Activated effector memory CD4-positive, alpha-beta T cell treated with Interleukin-2 at 50 U/mL for 16 hours (primary cell): ENCODE measurements at regions not wholly inside any gene's neighbourhood (a gene's known extent, or its start where the extent isn't known, plus 50 kb on each side); places are given as distances from the start of the nearest gene placed in this dataset.
"Not testable (repeated sequence)": the region's sequence is repeated elsewhere in the genome, so short reads cannot be mapped to it uniquely, and the experiment has no call there.

Experiments used
- DNase-seq: peaks from one replicate; pipeline ENCODE4 v3.0.0-alpha.2; 2020

DNA sequence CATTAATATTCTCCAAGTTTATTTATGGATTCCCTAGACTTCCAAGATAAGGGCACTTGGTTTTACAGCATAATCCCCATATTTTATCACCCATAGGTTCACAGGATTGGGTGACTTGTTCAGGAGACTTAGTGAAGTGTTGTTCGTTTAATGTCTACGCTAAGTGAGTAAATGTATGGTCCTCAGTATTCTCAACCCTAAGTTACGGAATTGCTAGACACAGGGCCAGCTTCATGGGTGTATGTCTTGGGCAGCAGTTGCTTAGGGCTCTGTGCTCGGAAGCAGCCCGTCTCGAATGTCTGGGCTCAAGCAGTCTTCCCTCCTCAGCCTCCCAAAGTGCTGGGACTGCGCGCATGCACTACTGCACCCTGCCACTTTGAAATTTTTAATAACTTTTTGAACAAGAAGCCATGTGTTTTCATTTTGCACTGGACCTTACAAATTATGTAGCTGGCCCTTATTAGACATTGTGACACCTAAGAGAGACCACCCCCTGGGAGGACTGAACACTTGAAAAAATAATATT lies 91.5 kb upstream of the ZNF217 start:
- DNase-seq, result no peak

DNA sequence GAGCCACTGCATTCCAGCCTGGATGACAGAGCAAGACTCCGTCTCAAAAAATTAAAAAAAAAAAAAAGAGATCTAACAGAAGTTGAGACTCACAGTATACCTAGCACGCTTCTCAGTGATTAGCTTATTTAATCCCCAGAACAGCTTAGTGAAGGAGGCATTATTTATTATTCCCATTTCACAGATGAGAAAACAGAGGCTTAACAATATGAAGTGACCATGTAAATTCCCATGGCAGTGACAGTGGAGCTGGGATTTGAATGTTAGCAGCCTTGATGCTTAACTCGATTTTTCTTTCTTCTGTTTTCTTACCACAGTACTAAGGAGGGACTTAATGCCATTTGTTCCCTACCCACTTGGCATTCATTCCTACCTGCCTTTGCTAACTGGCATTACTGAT lies 89.9 kb upstream of the ZNF217 start:
- no peak for DNase-seq

DNA sequence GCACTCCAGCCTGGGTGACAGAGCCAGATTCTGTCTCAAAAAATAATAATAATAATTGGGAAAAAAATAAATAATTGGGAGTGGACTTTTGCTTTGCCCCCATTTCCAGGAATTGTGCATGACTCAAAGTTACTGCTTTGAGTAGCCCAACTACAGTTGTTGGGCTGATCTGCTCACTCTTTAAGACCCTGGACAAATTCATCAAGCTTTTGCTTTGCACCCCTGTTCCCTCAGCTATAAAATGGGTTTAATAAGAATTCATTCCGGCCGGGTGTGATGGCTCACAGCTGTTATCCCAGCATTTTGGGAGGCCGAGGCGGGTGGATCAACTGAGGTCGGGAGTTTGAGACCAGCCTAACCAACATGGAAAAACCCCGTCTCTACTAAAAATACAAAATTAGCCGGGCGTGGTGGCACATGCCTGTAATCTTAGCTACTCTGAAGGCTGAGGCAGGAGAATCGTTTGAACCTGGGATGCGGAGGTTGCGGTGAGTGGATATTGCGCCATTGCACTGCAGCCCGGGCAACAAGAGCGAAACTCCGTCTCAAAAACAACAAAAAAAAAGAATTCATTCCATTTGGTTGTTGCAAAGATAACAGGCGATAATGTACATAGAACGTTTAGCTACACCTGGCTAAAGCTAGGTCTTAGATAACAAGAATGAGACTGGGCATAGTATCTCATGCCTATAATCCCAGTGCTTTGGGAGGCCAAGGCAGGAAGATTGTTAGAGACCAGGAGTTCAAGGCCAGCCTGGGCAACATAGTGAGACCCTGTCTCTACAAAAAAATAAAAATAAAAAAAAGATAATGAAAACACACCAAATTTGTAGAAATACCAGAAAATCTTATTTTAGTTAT lies 87.9 kb upstream of the ZNF217 start:
- DNase-seq, result no peak

- no peak for DNase-seq
Measured at GRCh38 chr20:53679597-53680309, 86.1 kb upstream of the ZNF217 start.

DNA sequence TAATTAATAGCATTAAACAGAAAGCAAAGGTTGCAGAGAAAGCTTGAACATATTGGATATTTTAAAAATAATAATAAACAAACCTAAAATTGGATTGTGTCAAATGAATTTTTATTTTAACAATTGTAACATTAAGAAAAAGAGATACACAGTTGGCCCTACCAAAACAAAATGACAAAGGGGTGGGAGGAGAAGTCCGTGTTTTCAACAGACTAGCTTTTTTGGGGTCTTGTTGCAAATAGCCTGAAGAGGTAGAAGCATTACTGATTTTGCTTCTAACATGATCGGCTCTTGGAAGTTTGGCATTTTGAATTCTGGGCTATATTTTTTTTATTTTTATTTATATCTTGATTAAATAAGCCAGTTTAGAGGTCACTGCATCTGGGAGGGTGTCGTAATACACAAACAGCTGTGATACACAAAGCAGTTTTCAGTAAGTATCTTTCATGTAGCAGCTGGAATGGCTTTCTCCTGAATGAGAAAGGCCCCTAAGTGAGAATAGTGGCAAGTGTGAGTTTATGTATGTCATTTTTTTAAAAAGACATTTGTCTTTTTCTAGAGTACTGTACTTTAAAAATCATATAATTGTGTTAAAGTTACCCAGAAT lies 85.5 kb upstream of the ZNF217 start:
- no peak for DNase-seq

DNA sequence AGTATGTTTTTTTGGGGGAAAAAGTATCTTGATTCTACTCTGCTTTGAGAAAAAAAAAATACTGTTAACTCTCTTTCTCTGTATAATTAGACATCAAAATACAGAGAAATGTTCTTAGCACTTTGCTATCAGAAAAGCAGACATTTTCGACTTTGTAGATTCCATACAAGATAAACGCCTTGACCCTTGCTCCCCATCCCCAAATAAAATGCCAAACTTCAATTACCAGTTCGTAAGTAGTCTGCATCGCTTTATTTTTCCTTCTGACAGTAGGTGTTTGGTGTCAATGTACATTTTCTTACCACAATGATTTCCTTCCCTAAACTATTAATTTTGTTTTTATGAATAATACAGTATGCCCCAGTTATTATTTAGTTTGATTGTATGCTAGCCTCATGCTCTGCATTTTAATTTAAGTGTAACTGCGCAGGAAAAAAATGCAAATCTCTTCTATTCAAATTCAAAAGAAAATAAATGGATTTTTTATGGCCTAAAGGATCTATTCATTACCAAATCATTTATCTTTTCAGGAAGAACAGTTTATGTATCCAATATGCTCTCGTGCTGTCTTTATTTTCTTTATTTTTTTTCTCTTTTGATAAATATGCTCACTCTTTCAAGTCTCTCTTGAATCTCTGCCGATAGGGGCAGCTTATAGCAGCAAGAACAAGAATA lies 84.8 kb upstream of the ZNF217 start:
- DNase-seq, result no peak

GRCh38 chr20:53677447-53678314 lies 84.0 kb upstream of the ZNF217 start:
- no peak for DNase-seq

DNA sequence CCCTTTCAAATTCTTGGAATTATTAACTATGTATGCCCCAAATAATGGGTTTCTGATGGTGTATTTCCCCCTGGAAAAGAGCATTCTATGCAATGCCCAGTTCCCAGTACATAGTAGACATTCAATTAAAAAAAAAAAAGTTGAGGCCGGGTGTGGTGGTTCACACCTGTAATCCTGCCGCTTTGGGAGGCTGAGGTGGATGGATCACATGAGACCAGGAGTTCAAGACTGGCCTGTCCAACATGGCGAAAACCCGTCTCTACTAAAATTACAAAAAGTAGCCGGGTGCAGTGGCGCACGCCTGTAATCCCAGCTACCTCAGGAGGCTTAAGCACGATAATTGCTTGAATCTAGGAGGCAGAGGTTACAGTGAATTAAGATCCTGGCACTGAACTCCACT lies 83.3 kb upstream of the ZNF217 start:
- no peak for DNase-seq

GRCh38 chr20:53676519-53676822 lies 82.8 kb upstream of the ZNF217 start:
- DNase-seq, result no peak

DNA sequence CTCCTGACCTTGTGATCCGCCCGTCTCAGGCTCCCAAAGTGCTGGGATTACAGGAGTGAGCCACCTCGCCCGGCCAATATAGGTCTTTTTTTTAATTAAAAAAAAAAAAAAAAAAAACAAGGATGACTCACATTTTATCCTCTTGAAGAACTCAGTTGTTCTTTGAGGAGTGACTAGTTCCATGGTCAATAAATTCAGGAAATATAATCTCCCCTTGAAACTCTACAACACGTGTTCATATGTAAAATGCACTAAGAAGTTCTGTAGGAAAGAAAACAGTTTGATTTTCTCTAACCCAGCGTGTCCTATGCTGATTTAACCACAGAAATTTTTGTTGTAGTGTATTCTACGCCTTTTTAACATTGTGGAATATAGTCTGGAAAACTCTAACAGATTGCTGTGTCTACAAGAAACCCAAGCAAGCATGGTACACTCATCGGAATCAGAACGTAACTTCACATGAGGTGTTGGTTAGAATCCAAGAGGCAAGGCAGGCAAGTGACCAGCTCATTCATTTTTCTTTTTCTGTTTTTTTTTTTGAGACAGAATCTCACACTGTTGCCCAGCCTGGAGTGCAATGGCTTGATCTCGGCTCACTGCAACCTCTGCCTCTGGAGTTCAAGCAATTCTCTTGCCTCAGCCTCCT lies 79.0 kb upstream of the ZNF217 start:
- DNase-seq, result no peak

DNA sequence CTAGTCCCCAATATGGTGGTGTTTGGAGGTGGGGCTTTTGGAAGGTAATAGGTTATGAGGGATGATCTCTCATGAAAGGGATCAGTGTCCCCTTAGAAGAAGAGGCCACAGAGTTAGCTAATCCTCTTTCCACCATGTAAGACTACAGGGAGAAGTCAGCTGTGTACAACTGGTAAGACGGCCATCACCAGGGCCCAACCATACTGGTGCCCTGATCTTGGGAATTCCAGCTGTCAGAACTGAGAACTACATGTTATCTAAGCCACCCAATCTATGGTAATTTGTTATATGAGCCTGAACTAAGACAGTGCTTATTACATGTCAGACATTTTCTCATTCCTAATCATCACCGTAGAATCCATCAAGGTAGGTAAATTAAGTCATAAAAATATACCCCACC lies 77.7 kb upstream of the ZNF217 start:
- DNase-seq, result no peak

DNA sequence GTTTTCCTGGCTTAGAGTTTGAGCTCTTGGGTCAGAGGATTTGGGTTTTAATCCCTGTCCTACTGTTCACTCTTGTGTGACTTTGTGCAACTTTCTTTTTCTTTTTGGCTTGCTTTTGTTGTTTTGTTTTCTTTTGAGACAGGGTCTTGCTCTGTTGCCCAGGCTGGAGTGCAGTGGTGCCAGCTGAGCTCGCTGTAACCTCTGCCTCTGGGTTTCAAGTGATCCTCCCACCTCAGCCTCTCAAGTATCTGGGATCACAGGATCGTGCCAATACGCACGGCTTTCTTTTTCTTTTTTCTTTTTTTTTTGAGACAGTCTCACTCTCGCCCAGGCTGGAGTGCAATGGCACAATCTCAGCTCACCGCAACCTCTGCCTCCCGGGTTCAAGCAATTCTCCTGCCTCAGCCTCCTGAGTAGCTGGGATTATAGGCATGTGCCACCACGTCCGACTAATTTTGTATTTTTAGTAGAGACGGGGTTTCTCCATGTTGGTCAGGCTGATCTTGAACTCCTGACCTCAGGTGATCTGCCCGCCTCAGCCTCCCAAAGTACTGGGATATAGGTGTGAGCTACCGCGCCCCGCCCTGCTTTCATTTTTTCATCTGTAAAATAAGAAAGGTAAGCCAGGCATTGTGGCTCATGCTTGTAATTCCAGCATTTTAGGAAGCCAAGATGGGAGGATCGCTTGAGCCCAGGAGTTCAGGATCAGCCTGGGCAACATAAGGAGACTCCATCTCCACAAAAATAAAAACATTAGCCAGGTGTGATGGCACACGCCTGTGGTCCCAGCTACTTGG lies 76.1 kb upstream of the ZNF217 start:
- not testable (repeated sequence) for DNase-seq

DNA sequence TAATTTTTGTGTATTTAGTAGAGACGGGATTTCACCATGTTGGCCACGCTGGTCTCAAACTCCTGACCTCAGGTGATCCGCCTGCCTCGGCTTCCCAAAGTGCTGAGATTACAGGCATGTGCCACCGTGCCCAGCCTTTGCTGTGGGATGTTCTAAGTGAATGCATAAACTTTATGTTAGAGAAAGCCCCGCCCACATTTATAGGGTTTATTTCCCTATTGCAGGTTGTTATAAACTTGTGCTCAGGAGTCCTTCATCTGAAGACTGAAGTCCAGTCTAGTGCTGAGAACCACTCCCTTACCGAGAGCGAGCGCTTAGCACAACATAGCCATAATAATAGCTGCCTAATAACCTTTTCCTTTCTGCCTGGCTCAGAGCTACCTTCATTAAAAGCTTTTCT lies 75.4 kb upstream of the ZNF217 start:
- DNase-seq, result no peak

DNA sequence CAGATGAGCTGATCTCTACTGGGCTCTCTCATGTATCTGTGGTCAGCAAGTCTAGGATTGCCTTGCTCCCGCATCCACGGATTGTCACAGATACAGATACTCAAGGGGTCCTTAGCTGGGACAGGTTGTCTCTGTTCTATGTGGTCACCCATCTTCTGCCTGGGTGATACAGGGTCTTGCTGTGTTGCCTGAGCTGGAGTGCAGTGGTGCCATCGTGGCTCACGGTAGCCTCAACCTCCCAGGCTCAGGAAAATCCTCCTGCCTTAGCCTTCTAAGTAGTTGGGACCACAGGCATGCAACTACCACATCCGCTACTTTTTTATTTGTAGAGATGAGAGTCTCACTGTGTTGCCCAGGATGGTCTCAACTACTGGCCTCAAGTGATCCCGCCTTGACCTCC lies 72.5 kb upstream of the ZNF217 start:
- no peak for DNase-seq

DNA sequence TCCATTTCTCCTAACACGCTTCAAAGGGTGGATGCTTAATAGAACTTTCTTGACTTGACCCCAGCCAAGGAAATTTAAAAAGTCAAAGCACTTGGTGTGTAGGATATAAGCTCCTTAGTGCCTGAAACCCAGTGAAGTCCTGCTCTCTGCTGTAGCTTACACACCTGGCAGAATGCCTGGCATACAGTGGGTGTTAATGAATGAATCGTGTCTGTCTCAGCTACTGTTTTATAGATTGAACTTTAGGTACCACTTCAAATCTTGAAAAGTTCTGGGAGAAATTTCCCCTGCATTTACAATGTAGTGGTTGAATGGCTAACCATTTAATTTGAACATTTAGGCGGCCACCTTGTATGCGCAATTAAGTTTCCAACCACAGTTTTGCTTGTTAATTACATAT lies 70.5 kb upstream of the ZNF217 start:
- no peak for DNase-seq

DNA sequence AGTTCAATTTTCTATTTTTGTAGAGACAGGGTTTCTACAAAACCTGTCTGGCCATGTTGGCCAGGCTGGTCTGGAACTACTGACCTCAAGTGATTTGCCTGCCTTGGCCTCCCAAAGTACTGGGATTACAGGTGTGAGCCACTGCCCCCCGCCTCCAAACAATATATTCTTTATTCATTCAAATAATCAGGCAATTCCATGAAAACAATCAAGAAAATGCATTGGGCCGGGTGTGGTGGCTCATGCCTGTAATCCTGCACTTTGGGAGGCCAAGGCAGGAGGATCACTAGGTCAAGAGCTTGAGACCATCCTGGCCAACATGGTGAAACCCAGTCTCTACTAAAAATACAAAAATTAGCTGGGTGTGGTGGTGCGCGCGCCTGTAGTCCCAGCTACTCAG lies 69.9 kb upstream of the ZNF217 start:
- not testable (repeated sequence) for DNase-seq

DNA sequence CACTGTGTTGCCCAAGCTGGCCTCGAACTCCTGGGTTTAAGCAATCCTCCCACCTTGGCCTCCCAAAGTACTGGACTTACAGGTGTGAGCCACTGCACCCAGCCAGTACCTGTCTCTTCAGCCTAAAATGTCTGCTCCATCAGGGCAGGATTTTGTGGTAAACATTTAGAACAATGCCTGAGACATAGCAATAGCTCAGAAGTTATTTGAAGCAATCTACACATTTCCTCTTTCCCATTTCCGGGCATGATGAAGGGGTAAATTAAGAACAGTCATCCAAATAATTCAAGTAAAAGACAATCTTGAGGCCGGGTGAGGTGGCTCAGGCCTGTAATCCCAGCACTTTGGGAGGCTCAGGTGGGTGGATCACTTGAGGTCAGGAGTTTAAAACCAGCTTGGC lies 69.0 kb upstream of the ZNF217 start:
- no peak for DNase-seq

GRCh38 chr20:53660947-53661381 lies 67.3 kb upstream of the ZNF217 start:
- DNase-seq, result no peak

GRCh38 chr20:53660078-53660909 lies 66.7 kb upstream of the ZNF217 start:
- no peak for DNase-seq

DNA sequence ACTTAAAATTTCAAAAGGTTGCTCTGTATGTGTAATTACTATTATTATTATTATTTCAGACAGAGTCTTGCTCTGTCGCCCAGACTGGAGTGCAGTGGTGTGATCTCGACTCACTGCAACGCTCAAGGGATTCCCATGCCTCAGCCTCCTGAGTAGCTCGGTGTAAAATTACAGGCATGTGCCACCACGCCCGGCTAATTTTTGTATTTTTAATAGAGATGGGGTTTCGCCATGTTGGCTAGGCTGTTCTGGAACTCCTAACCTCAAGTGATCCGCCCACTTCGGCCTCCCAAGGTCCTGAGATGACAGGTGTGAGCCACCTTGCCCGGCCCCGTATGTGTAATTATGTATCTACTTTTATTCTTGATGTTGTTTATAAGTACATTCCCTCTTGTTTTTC lies 65.3 kb upstream of the ZNF217 start:
- no peak for DNase-seq
